Caki2 (cell line): ENCODE measurements at regions not wholly inside any gene's neighbourhood (a gene's known extent, or its start where the extent isn't known, plus 50 kb on each side); places are given as distances from the start of the nearest gene placed in this dataset.
"Not testable (repeated sequence)": the region's sequence is repeated elsewhere in the genome, so short reads cannot be mapped to it uniquely, and the experiment has no call there.

Source experiments
- DNase-seq: peaks from one replicate; pipeline ENCODE4 v3.0.0-alpha.2; 2015; ENCODE audit warnings: low read depth
- in situ Hi-C: cut with HindIII; loops from 2 replicates; pipeline ENCODE4 v1.10.0; 2016; ENCODE audit warnings: low sequenced_read_pairs, low pct_unique_long_range_greater_than_20kb, mixed read lengths

- in situ Hi-C loops = no loop called here
- DNase-seq = no peak
Measured at GRCh38 chr18:42474577-42474976, 519.5 kb downstream of the PIK3C3 start.

GRCh38 chr18:42475157-42475556 is 520.1 kb downstream of the PIK3C3 start:
- in situ Hi-C loops = no loop called here
- no peak for DNase-seq

GRCh38 chr18:42477267-42477666 is 522.2 kb downstream of the PIK3C3 start:
- in situ Hi-C loops = no loop called here
- DNase-seq = peak; percentile 60

GRCh38 chr18:42480441-42480840 is 525.4 kb downstream of the PIK3C3 start:
- DNase-seq = peak; percentile 13
- in situ Hi-C loops = no loop called here

- no peak for DNase-seq
- in situ Hi-C loops = no loop called here
Measured at GRCh38 chr18:42484648-42485047, 529.6 kb downstream of the PIK3C3 start.

- no peak for DNase-seq
- in situ Hi-C loops = no loop called here
Measured at GRCh38 chr18:42486271-42486670, 531.2 kb downstream of the PIK3C3 start.

- in situ Hi-C loops = no loop called here
- no peak for DNase-seq
Measured at GRCh38 chr18:42508683-42509296, 553.8 kb downstream of the PIK3C3 start.

- in situ Hi-C loops = no loop called here
- DNase-seq = peak; percentile 60
Measured at GRCh38 chr18:42509750-42510415, 554.8 kb downstream of the PIK3C3 start.

GRCh38 chr18:42510540-42510939 is 555.5 kb downstream of the PIK3C3 start:
- in situ Hi-C loops = no loop called here
- no peak for DNase-seq

- in situ Hi-C loops = no loop called here
Measured at GRCh38 chr18:42513441-42513840, 558.4 kb downstream of the PIK3C3 start.

GRCh38 chr18:42514512-42514911 is 559.5 kb downstream of the PIK3C3 start:
- DNase-seq = peak; percentile 51
- in situ Hi-C loops = no loop called here

More at GRCh38 chr18:42513441-42513840, 558.4 kb downstream of the PIK3C3 start:
- DNase-seq = no peak

- DNase-seq = no peak
- in situ Hi-C loops = no loop called here
Measured at GRCh38 chr18:42517896-42518295, 562.9 kb downstream of the PIK3C3 start.

- DNase-seq, in situ Hi-C loops: not testable (repeated sequence)
Measured at GRCh38 chr18:42518331-42518730, 563.3 kb downstream of the PIK3C3 start.

GRCh38 chr18:42520138-42520537 is 565.1 kb downstream of the PIK3C3 start:
- in situ Hi-C loops = no loop called here
- no peak for DNase-seq

GRCh38 chr18:42525905-42526304 is 570.9 kb downstream of the PIK3C3 start:
- in situ Hi-C loops = no loop called here
- DNase-seq = no peak

- in situ Hi-C loops = no loop called here
- no peak for DNase-seq
Measured at GRCh38 chr18:42527766-42528165, 572.7 kb downstream of the PIK3C3 start.

- DNase-seq = no peak
- in situ Hi-C loops = no loop called here
Measured at GRCh38 chr18:42530276-42530675, 575.2 kb downstream of the PIK3C3 start.

- in situ Hi-C loops = no loop called here
- DNase-seq = no peak
Measured at GRCh38 chr18:42532119-42532518, 577.1 kb downstream of the PIK3C3 start.

GRCh38 chr18:42533009-42533575 is 578.1 kb downstream of the PIK3C3 start:
- no peak for DNase-seq
- in situ Hi-C loops = no loop called here

- no peak for DNase-seq
- in situ Hi-C loops = no loop called here
Measured at GRCh38 chr18:42533616-42534015, 578.6 kb downstream of the PIK3C3 start.
